ENCODE measurements at regions not wholly inside any gene's neighbourhood (a gene's known extent, or its start where the extent isn't known, plus 50 kb on each side); places are given as distances from the start of the nearest gene placed in this dataset.

DNA sequence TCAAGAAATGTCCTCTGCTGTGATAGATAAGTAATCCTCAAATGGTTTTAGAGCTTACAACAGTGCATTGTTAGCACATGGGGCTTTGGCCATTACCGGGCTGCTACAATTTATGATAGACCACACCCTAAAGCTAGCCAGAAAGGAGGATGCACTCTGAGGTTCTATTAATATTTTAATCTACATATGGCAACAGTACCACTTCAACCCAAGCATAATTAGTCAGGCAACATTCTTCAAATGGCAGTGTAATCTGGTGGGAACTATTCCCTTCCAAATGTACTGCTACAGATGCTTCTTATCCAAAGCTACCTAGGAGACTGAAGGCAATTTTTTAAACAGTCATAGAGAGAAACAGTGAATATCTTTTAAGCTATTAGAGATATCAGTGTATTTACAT, 697.6 kb downstream of the KCNA4 start:
- no TSS peak for BruUV-seq (replicated peaks)
- Histone ChIP-seq H3K9me2 (replicated peaks; ENCODE audit: low read length) (no peaks in the 10 kb centered on the region), H3K27me3 (ENCODE audit: low read length) (no peaks in the 10 kb centered on the region), H3K4me2 (ENCODE audit: low read length) (no peak overlapping the region), H3K79me2 (ENCODE audit: low read length) (no peaks in the 10 kb centered on the region), H3K4me1 (ENCODE audit: insufficient read depth, low read length) (peaks cover 36% of the 10 kb centered on the region), H3K4me3 (ENCODE audit: low read length) (no peak overlapping the region), H4K20me1 (ENCODE audit: low read length) (no peaks in the 10 kb centered on the region), H3K27ac (ENCODE audit: low read length) (no peak overlapping the region), H3K36me3 (ENCODE audit: low read depth, low read length) (no peaks in the 10 kb centered on the region), H3K9me3 (ENCODE audit: low read length) (no peaks in the 10 kb centered on the region), H3F3A (ENCODE audit: low read length, unreplicated experiment) (no peaks in the 10 kb centered on the region), H2AFZ (ENCODE audit: low read length) (no peak overlapping the region), H3K9ac (ENCODE audit: low read length) (no peak overlapping the region)
- no peak for ATAC-seq
- ChIA-PET CTCF (no interaction called here), POLR2A (ENCODE audit: unreplicated experiment) (no interaction called here)
- TF ChIP-seq, protein P1, sequence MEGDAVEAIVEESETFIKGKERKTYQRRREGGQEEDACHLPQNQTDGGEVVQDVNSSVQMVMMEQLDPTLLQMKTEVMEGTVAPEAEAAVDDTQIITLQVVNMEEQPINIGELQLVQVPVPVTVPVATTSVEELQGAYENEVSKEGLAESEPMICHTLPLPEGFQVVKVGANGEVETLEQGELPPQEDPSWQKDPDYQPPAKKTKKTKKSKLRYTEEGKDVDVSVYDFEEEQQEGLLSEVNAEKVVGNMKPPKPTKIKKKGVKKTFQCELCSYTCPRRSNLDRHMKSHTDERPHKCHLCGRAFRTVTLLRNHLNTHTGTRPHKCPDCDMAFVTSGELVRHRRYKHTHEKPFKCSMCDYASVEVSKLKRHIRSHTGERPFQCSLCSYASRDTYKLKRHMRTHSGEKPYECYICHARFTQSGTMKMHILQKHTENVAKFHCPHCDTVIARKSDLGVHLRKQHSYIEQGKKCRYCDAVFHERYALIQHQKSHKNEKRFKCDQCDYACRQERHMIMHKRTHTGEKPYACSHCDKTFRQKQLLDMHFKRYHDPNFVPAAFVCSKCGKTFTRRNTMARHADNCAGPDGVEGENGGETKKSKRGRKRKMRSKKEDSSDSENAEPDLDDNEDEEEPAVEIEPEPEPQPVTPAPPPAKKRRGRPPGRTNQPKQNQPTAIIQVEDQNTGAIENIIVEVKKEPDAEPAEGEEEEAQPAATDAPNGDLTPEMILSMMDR (conservative IDR thresholded peaks at IDR 0.05; ENCODE audit: low read depth, low read length), result no peak
- TF ChIP-seq EZH2 (IDR thresholded peaks at IDR 0.05; ENCODE audit: low read length, unreplicated experiment), result no peak
- no peak for TF ChIP-seq EZH2phosphoT487 (IDR thresholded peaks at IDR 0.05; ENCODE audit: borderline replicate concordance, low read length)
- intact Hi-C loops (cut with micrococcal nuclease), result no loop called here
- no peak for DNase-seq

DNA sequence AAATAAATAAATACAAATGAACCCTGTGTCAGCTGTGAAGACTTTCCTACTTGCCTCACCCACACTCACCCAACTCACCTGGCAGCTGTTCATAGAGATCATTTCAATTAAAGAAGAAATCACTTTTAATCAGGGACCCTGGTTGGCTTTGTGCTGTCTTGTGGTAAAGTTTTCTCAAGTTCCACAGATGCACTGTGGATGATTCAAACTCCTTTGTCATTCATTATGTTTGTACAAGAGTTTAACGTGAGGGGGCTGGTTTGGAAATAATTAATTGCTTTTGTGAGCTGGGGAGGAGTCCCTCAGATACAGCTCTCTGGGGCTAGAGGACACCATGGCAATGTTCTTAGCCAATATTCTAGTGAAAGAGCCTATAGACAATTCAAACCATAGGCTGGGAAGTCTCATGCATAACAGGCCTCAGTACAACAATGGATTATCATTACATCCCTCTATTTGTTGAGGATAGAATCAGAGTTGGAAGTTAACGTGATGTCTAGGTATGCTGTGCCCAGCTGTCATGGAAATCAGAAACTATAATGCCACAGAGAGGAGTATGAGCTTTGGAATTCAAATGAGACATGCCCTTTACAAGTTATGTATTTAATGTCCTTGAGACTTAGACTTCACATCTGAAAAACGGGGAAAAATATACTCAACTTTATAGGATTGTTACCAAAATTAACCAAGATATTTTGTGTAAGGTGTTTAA, 698.5 kb downstream of the KCNA4 start:
- Histone ChIP-seq H2AFZ (ENCODE audit: low read length) (no peak overlapping the region), H3F3A (ENCODE audit: low read length, unreplicated experiment) (no peaks in the 10 kb centered on the region), H3K9me2 (replicated peaks; ENCODE audit: low read length) (no peaks in the 10 kb centered on the region), H3K36me3 (ENCODE audit: low read depth, low read length) (no peaks in the 10 kb centered on the region), H4K20me1 (ENCODE audit: low read length) (no peaks in the 10 kb centered on the region), H3K79me2 (ENCODE audit: low read length) (no peaks in the 10 kb centered on the region), H3K4me1 (ENCODE audit: insufficient read depth, low read length) (peaks cover 36% of the 10 kb centered on the region), H3K9me3 (ENCODE audit: low read length) (no peaks in the 10 kb centered on the region), H3K27me3 (ENCODE audit: low read length) (no peaks in the 10 kb centered on the region), H3K27ac (ENCODE audit: low read length) (no peak overlapping the region), H3K4me2 (ENCODE audit: low read length) (no peak overlapping the region), H3K9ac (ENCODE audit: low read length) (no peak overlapping the region), H3K4me3 (ENCODE audit: low read length) (no peak overlapping the region)
- CTCF ChIA-PET, result no interaction called here
- ATAC-seq, result peak; percentile 32
- no TSS peak for BruUV-seq (replicated peaks)
- intact Hi-C loops (cut with micrococcal nuclease), result no loop called here
- POLR2A ChIA-PET (ENCODE audit: unreplicated experiment), result no interaction called here
- no peak for TF ChIP-seq EZH2 (IDR thresholded peaks at IDR 0.05; ENCODE audit: low read length, unreplicated experiment)
- TF ChIP-seq, protein P1 (conservative IDR thresholded peaks at IDR 0.05; ENCODE audit: low read depth, low read length), result no peak
- no peak for TF ChIP-seq EZH2phosphoT487 (IDR thresholded peaks at IDR 0.05; ENCODE audit: borderline replicate concordance, low read length)
- peak; percentile 54 for DNase-seq

DNA sequence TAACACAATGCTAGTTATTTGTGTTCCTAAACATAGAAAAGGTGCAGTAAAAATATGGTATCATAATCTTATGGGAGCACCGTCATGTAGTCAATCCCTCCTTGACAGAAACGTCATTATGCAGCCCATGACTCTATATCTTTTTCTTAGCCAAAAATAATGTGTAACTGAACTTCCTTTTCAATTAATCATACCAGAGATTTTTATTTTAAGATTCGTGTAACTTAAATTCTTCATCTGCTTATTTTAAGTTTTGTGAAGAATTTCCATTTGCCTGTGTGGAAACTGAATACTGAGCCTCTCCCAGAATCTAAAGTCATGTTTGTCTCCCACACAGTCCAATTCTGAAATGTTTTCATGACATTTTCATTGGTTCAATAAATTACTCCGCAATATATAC, 699.1 kb downstream of the KCNA4 start:
- POLR2A ChIA-PET (ENCODE audit: unreplicated experiment), result no interaction called here
- no peaks in the 10 kb centered on the region for H3K27me3 ChIP-seq (ENCODE audit: low read length)
- no peaks in the 10 kb centered on the region for H3K79me2 ChIP-seq (ENCODE audit: low read length)
- H3K9me2 ChIP-seq (replicated peaks; ENCODE audit: low read length), result no peaks in the 10 kb centered on the region
- intact Hi-C loops (cut with micrococcal nuclease), result no loop called here
- H2AFZ ChIP-seq (ENCODE audit: low read length), result no peak overlapping the region
- DNase-seq (no peak), ATAC-seq (no peak)
- TF ChIP-seq EZH2phosphoT487 (IDR thresholded peaks at IDR 0.05; ENCODE audit: borderline replicate concordance, low read length) (no peak), EZH2 (IDR thresholded peaks at IDR 0.05; ENCODE audit: low read length, unreplicated experiment) (no peak)
- TF ChIP-seq, protein P1 (conservative IDR thresholded peaks at IDR 0.05; ENCODE audit: low read depth, low read length), result no peak
- H3K4me2 ChIP-seq (ENCODE audit: low read length), result no peak overlapping the region
- peaks cover 42% of the 10 kb centered on the region for H3K4me1 ChIP-seq (ENCODE audit: insufficient read depth, low read length)
- H3K9me3 ChIP-seq (ENCODE audit: low read length), result no peaks in the 10 kb centered on the region
- CTCF ChIA-PET, result no interaction called here
- H3K9ac ChIP-seq (ENCODE audit: low read length), result no peak overlapping the region
- H3K27ac ChIP-seq (ENCODE audit: low read length), result no peak overlapping the region
- no TSS peak for BruUV-seq (replicated peaks)
- no peaks in the 10 kb centered on the region for H3K36me3 ChIP-seq (ENCODE audit: low read depth, low read length)
- H4K20me1 ChIP-seq (ENCODE audit: low read length), result no peaks in the 10 kb centered on the region
- no peak overlapping the region for H3K4me3 ChIP-seq (ENCODE audit: low read length)
- peaks cover 5% of the 10 kb centered on the region for H3F3A ChIP-seq (ENCODE audit: low read length, unreplicated experiment)
